ENCODE measurements at regions not wholly inside any gene's neighbourhood (a gene's known extent, or its start where the extent isn't known, plus 50 kb on each side); places are given as distances from the start of the nearest gene placed in this dataset.

- H3K18ac ChIP-seq (ENCODE audit: insufficient read length, low read depth, low read length): no peak overlapping the region
- WGBS (ENCODE audit: extremely low coverage, insufficient read length, low lambda C conversion rate): no CpG with 5 or more reads among the region's 2 CpGs
- no peak overlapping the region for H4K91ac ChIP-seq (ENCODE audit: insufficient read length, low read depth, low read length)
- no peak overlapping the region for H3K27ac ChIP-seq (ENCODE audit: insufficient read length, low read depth, low read length)
- Mint-ChIP-seq H3K9me3 (no peaks in the 10 kb centered on the region), H3K36me3 (ENCODE audit: insufficient read depth in 1 of 3, low read depth in 3 of 3) (no peaks in the 10 kb centered on the region), H3K4me1 (peaks cover 18 to 19% of the 10 kb centered on the region in 2 experiments), H3K4me3 (no peak overlapping the region), H3K27ac (no peak overlapping the region), H3K27me3 (ENCODE audit: low read depth) (peaks cover 22% of the 10 kb centered on the region)
- H4K8ac ChIP-seq (replicated peaks; ENCODE audit: insufficient read length, low read depth, low read length): no peak overlapping the region
- H3K4me1 ChIP-seq (ENCODE audit: insufficient read depth, low read length): no peaks in the 10 kb centered on the region
- H2BK5ac ChIP-seq (ENCODE audit: insufficient read length, low read length): no peak overlapping the region
- H3K9ac ChIP-seq (ENCODE audit: extremely low read depth, insufficient read length, low read length): no peak overlapping the region
- no peak for DNase-seq
- H3K4ac ChIP-seq (ENCODE audit: low read depth, low read length): no peak overlapping the region
- no peaks in the 10 kb centered on the region for H3K79me2 ChIP-seq (ENCODE audit: insufficient read depth, low read length)
- H3K56ac ChIP-seq (ENCODE audit: insufficient read length, low read depth, low read length): no peak overlapping the region
- H2BK15ac ChIP-seq (ENCODE audit: low read depth, low read length): no peak overlapping the region
- H3K23ac ChIP-seq (ENCODE audit: insufficient read length, low read depth, low read length): no peak overlapping the region
- no peaks in the 10 kb centered on the region for H3K23me2 ChIP-seq (ENCODE audit: insufficient read length, low read depth, low read length, poor library complexity, severe bottlenecking)
- no peak overlapping the region for H2AFZ ChIP-seq (ENCODE audit: low read length)
- H2AK5ac ChIP-seq (ENCODE audit: insufficient read length, low read length): no peak overlapping the region
- no peaks in the 10 kb centered on the region for H3K27me3 ChIP-seq (ENCODE audit: insufficient read depth, low read length)
- no peak overlapping the region for H3T11ph ChIP-seq (ENCODE audit: low read length)
- TF ChIP-seq, protein P1, sequence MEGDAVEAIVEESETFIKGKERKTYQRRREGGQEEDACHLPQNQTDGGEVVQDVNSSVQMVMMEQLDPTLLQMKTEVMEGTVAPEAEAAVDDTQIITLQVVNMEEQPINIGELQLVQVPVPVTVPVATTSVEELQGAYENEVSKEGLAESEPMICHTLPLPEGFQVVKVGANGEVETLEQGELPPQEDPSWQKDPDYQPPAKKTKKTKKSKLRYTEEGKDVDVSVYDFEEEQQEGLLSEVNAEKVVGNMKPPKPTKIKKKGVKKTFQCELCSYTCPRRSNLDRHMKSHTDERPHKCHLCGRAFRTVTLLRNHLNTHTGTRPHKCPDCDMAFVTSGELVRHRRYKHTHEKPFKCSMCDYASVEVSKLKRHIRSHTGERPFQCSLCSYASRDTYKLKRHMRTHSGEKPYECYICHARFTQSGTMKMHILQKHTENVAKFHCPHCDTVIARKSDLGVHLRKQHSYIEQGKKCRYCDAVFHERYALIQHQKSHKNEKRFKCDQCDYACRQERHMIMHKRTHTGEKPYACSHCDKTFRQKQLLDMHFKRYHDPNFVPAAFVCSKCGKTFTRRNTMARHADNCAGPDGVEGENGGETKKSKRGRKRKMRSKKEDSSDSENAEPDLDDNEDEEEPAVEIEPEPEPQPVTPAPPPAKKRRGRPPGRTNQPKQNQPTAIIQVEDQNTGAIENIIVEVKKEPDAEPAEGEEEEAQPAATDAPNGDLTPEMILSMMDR (conservative IDR thresholded peaks at IDR 0.05): no peak
- no peak overlapping the region for H3K4me2 ChIP-seq (ENCODE audit: insufficient read depth, insufficient read length, low read length)
- H2BK120ac ChIP-seq (ENCODE audit: low read depth, low read length, poor library complexity, severe bottlenecking): no peak overlapping the region
- H3K9me3 ChIP-seq (ENCODE audit: control insufficient read depth, low read depth, low read length): no peaks in the 10 kb centered on the region
- H2BK12ac ChIP-seq (ENCODE audit: insufficient read length, low read depth, low read length): no peak overlapping the region
- H3K79me1 ChIP-seq (ENCODE audit: insufficient read depth, low read depth, low read length, poor library complexity, severe bottlenecking): no peaks in the 10 kb centered on the region
- no peak overlapping the region; the same call in 1 of the 2 replicates for H3K14ac ChIP-seq (ENCODE audit: insufficient read depth, low read length)
- H4K5ac ChIP-seq (ENCODE audit: insufficient read length, low read depth, low read length): no peak overlapping the region
- H4K20me1 ChIP-seq (ENCODE audit: control insufficient read depth, insufficient read depth, insufficient read length): no peaks in the 10 kb centered on the region
- H2BK20ac ChIP-seq (ENCODE audit: low read depth, low read length, poor library complexity, severe bottlenecking): no peak overlapping the region
These were observed 93.5 kb upstream of the MLN start for GRCh38 chr6:33897189-33897780.

Data from H9 (cell line).